CD8-positive, alpha-beta memory T cell (primary cell): ENCODE measurements at regions not wholly inside any gene's neighbourhood (a gene's known extent, or its start where the extent isn't known, plus 50 kb on each side); places are given as distances from the start of the nearest gene placed in this dataset.

Experiments
- CTCF ChIA-PET: fragments of 350-600 bp; sonication (Branson Sonifier 250); formaldehyde crosslinking; loops from one replicate; lab custom pipeline; 2021; ENCODE audit warnings: antibody characterized with exemption; lab: Charles Lee
- POLR2A ChIA-PET: fragments of 350-600 bp; sonication (Branson Sonifier 250); formaldehyde crosslinking; loops from one replicate; lab custom pipeline; 2021; ENCODE audit warnings: antibody characterized with exemption; lab: Charles Lee
- DNase-seq, 5 donors: peaks; one replicate each; pipeline versions ENCODE4 v3.0.0 to v3.0.0-alpha.2; 2020 to 2022; ENCODE audit warnings: mixed read lengths in 1 of 5
- H3K27ac ChIP-seq: one replicate; pipeline ENCODE4 v1.7.0; 2013; ENCODE audit warnings: low read depth, mild to moderate bottlenecking, low read length, moderate library complexity
- H3K27me3 ChIP-seq: 2 replicates; pipeline ENCODE4 v1.7.0; 2013; ENCODE audit warnings: low read length, mild to moderate bottlenecking; ENCODE audit not compliant: insufficient read depth, poor library complexity, severe bottlenecking
- H3K36me3 ChIP-seq: 2 replicates; pipeline ENCODE4 v1.7.0; 2013; ENCODE audit warnings: mild to moderate bottlenecking, low read length, moderate library complexity; ENCODE audit not compliant: insufficient read depth
- H3K4me1 ChIP-seq: 2 replicates; pipeline ENCODE4 v1.7.0; 2013; ENCODE audit warnings: mild to moderate bottlenecking, low read length, moderate library complexity; ENCODE audit not compliant: insufficient read depth
- H3K4me3 ChIP-seq: 2 replicates; pipeline ENCODE4 v1.7.0; 2013; ENCODE audit warnings: mild to moderate bottlenecking, low read length
- H3K9me3 ChIP-seq: 2 replicates; pipeline ENCODE4 v1.7.0; 2013; ENCODE audit warnings: mild to moderate bottlenecking, low read length
- H3K27ac Mint-ChIP-seq, 8 donors: one replicate each; pipeline ENCODE4 v1.8.0; 2020 to 2021; ENCODE audit warnings: mixed read lengths in 8 of 8, mild to moderate bottlenecking in 6 of 8, inconsistent platforms in 3 of 8, moderate library complexity in 3 of 8
- H3K27me3 Mint-ChIP-seq, 2 donors: one replicate each; pipeline ENCODE4 v1.8.0; 2020 to 2021; ENCODE audit warnings: mixed read lengths in 2 of 2, mild to moderate bottlenecking in 1 of 2, moderate library complexity in 1 of 2
- H3K36me3 Mint-ChIP-seq, 3 donors: one replicate each; pipeline ENCODE4 v1.8.0; 2020 to 2021; ENCODE audit warnings: mixed read lengths in 3 of 3, inconsistent platforms in 1 of 3, mild to moderate bottlenecking in 1 of 3
- H3K4me1 Mint-ChIP-seq, 3 donors: one replicate each; pipeline ENCODE4 v1.8.0; 2020 to 2021; ENCODE audit warnings: mixed read lengths in 3 of 3, inconsistent platforms in 1 of 3, mild to moderate bottlenecking in 1 of 3
- H3K4me3 Mint-ChIP-seq, 7 donors: one replicate each; pipeline ENCODE4 v1.8.0; 2020 to 2021; ENCODE audit warnings: mixed read lengths in 7 of 7, mild to moderate bottlenecking in 6 of 7, moderate library complexity in 4 of 7, inconsistent platforms in 2 of 7
- H3K9me3 Mint-ChIP-seq, 5 donors: one replicate each; pipeline ENCODE4 v1.8.0; 2020 to 2022; ENCODE audit warnings: mixed read lengths in 5 of 5, mild to moderate bottlenecking in 3 of 5, moderate library complexity in 2 of 5, inconsistent platforms in 1 of 5

DNA sequence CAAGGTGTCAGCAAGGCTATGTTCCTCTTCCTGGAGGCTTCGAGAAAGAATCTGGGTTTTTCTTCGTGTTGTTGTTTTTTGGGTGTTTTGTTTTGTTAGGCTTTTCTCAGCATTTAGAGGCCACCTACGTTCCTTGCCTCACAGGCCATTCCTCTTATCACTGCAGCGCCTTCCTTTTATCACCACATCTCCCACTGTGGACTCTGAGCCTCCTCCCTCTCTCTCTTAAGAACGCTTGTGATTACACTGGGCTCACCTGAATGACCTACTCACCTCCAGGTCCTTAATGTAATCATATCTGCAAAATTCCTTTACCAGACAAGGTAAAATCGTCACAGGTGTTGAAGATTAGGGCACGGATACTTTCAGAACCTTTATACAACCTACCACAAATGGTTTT, 340.8 kb downstream of the DTWD2 start:
- H3K36me3 Mint-ChIP-seq: no peaks in the 10 kb centered on the region
- H3K9me3 Mint-ChIP-seq: peaks cover 3 to 10% (median 5%) of the 10 kb centered on the region in 5 donors
- Histone ChIP-seq H3K4me3 (no peak overlapping the region), H3K27ac (no peak overlapping the region), H3K9me3 (no peaks in the 10 kb centered on the region), H3K27me3 (no peaks in the 10 kb centered on the region), H3K4me1 (no peaks in the 10 kb centered on the region), H3K36me3 (no peaks in the 10 kb centered on the region)
- H3K27ac Mint-ChIP-seq: no peak overlapping the region
- no peak for DNase-seq
- ChIA-PET CTCF (no interaction called here), POLR2A (no interaction called here)
- H3K4me3 Mint-ChIP-seq: no peak overlapping the region
- no peaks in the 10 kb centered on the region for H3K4me1 Mint-ChIP-seq
- no peaks in the 10 kb centered on the region for H3K27me3 Mint-ChIP-seq

DNA sequence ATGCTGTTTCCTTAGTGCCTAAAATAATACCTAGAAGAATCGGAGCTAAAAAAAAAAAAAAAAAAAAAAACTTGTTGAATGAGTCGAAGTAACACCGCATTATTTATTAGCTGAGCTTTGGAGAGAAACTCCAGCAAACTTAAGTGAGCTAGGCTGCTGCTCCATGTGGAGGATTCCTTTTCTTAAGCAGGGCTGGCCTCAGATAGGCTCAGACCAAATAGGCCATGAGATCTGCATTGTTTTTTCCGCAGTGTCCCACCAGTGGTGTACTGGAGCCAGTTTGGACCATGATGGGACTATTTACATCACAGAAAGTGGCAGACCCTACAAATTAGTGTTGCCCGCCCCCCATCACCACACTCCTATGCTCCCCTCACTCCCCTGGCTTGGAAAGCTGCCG, 341.4 kb downstream of the DTWD2 start:
- no peaks in the 10 kb centered on the region for H3K36me3 ChIP-seq
- POLR2A ChIA-PET: no interaction called here
- CTCF ChIA-PET: no interaction called here
- no peaks in the 10 kb centered on the region for H3K4me1 Mint-ChIP-seq
- peaks cover 3 to 10% (median 5%) of the 10 kb centered on the region in 5 donors for H3K9me3 Mint-ChIP-seq
- no peak overlapping the region for H3K4me3 ChIP-seq
- no peak overlapping the region for H3K27ac ChIP-seq
- no peak for DNase-seq
- no peaks in the 10 kb centered on the region for H3K9me3 ChIP-seq
- H3K27me3 ChIP-seq: no peaks in the 10 kb centered on the region
- H3K36me3 Mint-ChIP-seq: no peaks in the 10 kb centered on the region
- H3K4me3 Mint-ChIP-seq: no peak overlapping the region
- no peaks in the 10 kb centered on the region for H3K4me1 ChIP-seq
- no peaks in the 10 kb centered on the region for H3K27me3 Mint-ChIP-seq
- H3K27ac Mint-ChIP-seq: no peak overlapping the region

DNA sequence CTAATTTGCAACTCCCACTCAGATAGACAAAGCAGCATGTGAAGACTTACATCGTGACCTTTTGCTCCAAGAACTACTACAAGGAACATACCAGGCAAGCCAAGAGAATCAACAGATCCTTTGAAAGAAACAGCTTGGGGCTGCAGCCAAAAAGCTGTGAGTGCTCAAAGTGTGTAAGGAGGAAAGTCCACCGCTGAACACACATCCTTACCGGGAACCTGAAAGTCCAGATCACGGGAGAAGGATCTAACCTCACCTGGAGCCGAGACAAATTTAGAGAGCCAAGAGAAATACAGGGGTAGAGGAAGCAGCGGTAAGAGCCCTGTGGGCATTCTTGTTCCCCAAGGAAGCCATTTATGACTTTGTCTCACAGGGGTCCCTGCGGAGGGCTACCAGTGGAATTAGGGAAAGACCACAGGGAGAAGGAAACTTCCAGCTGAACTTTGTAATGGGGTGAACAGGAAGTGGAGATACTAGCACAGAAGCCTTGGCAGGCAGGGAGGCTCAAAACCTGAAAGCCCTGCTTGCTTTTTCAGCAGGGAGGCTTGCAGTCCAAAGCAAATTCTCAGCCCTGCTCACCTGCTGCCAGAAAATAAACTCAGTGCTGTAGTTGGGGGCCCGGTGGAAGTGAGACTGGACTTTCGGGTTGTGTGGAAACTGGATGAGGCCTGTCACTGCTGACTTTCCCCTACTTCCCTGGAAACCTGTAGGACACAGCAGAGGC, 350.2 kb downstream of the DTWD2 start:
- DNase-seq: no peak
- H3K9me3 Mint-ChIP-seq: peaks cover 13 to 33% (median 30%) of the 10 kb centered on the region in 5 donors
- no peaks in the 10 kb centered on the region for H3K9me3 ChIP-seq
- POLR2A ChIA-PET: no interaction called here
- H3K27ac ChIP-seq: no peak overlapping the region
- no peaks in the 10 kb centered on the region for H3K36me3 Mint-ChIP-seq
- no peaks in the 10 kb centered on the region for H3K4me1 Mint-ChIP-seq
- H3K27ac Mint-ChIP-seq: no peak overlapping the region
- no peaks in the 10 kb centered on the region for H3K27me3 ChIP-seq
- no peaks in the 10 kb centered on the region for H3K27me3 Mint-ChIP-seq
- CTCF ChIA-PET: no interaction called here
- no peaks in the 10 kb centered on the region for H3K36me3 ChIP-seq
- H3K4me3 Mint-ChIP-seq: no peak overlapping the region
- H3K4me3 ChIP-seq: no peak overlapping the region
- H3K4me1 ChIP-seq: no peaks in the 10 kb centered on the region

DNA sequence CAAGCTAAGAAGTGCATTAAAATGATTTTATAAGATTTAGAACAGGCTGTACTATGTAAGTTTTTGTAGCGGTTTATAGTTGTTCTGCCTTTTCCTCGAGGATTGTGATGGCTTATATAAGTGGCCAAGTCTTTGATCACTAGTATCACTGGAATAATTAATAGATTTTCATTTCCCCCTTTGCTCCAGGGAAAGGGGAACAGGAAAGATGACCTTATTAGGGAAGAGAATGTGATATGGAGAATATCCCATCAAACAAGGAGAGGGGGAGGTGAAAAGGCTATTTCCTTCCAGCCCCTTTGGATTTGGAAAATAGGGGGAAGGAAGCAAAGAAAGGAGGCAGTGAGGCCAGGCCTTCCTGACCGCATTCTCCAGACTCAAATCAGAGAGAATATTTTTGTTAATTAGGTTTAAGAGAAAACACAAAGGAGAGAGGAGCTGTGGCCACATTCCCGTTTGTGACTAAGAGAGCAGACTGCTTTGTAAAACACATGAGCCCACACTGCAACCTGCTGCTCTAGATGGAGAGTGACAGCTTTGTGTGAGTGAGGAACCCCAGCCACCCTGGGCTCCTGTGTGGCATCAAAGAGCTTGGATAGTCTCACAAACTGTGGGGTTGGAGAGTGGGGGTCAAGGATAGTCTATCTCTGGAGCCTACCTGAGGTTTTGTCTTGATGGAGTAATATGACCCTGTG, 359.5 kb downstream of the DTWD2 start:
- Mint-ChIP-seq H3K4me1 (no peaks in the 10 kb centered on the region), H3K27ac (no peak overlapping the region), H3K27me3 (no peaks in the 10 kb centered on the region), H3K4me3 (no peak overlapping the region), H3K36me3 (no peaks in the 10 kb centered on the region), H3K9me3 (peaks cover 0 to 4% (median 2%) of the 10 kb centered on the region in 5 donors)
- Histone ChIP-seq H3K27me3 (no peaks in the 10 kb centered on the region), H3K36me3 (no peaks in the 10 kb centered on the region), H3K27ac (no peak overlapping the region), H3K4me1 (no peaks in the 10 kb centered on the region), H3K4me3 (no peak overlapping the region), H3K9me3 (no peaks in the 10 kb centered on the region)
- ChIA-PET CTCF (no interaction called here), POLR2A (no interaction called here)
- no peak for DNase-seq

DNA sequence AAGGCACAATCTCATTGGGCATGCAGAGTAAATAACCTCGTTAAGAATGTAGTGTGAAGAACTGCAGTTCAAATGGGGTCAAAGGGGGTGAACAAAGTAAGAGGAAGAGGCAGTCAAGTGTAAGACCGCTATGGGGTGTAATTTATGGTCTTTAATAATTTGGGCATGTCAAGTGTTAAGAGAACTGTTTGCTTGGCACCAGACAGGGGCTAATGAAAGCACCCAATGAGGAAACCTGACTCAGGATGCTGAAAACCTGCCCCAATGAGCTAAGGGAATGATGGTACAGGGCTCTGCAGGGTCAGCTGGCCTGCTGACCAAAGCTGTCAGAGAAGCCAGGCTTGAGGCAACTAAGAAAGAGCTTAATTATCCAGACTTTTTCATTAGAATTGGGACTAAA, 368.1 kb downstream of the DTWD2 start:
- ChIA-PET POLR2A (no interaction called here), CTCF (interaction anchor here (1.3 kb wide), 1 partner anchor 10 kb away, joined by 3 read pairs; no protein-coding TSS in a partner anchor)
- Mint-ChIP-seq H3K27me3 (peaks cover 0 to 3% of the 10 kb centered on the region in 2 donors), H3K9me3 (peaks cover 0 to 3% (median 0%) of the 10 kb centered on the region in 5 donors), H3K27ac (no peak overlapping the region), H3K36me3 (no peaks in the 10 kb centered on the region), H3K4me3 (no peak overlapping the region), H3K4me1 (no peaks in the 10 kb centered on the region)
- Histone ChIP-seq H3K36me3 (no peaks in the 10 kb centered on the region), H3K27ac (no peak overlapping the region), H3K27me3 (no peaks in the 10 kb centered on the region), H3K4me1 (no peaks in the 10 kb centered on the region), H3K9me3 (no peaks in the 10 kb centered on the region), H3K4me3 (no peak overlapping the region)
- no peak for DNase-seq

DNA sequence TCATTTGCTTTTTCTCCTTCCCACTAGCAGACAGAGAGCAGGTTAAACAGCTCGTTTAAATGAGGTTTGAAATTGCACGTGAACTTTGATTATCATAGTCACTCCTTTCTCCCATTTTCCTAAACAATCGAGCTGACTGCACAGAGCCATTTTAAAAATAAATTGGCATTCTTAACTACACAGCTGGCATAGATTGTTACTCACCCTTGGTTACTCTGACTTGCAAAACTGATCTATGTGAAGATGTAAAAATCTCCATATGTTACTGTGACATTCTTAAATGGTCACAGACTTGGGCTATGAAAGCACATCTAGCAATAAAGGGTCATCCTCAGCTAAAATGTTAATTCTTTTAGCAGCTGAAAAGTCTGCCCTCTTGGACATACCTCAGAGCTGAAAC, 368.5 kb downstream of the DTWD2 start:
- DNase-seq: no peak
- H3K27me3 ChIP-seq: no peaks in the 10 kb centered on the region
- H3K27ac ChIP-seq: no peak overlapping the region
- Mint-ChIP-seq H3K27me3 (peaks cover 0 to 3% of the 10 kb centered on the region in 2 donors), H3K4me1 (no peaks in the 10 kb centered on the region), H3K36me3 (no peaks in the 10 kb centered on the region), H3K27ac (no peak overlapping the region), H3K9me3 (peaks cover 0 to 3% (median 0%) of the 10 kb centered on the region in 5 donors), H3K4me3 (no peak overlapping the region)
- H3K9me3 ChIP-seq: no peaks in the 10 kb centered on the region
- ChIA-PET POLR2A (no interaction called here), CTCF (interaction anchor here (1.3 kb wide), 1 partner anchor 10 kb away, joined by 3 read pairs; no protein-coding TSS in a partner anchor)
- H3K4me3 ChIP-seq: no peak overlapping the region
- H3K4me1 ChIP-seq: no peaks in the 10 kb centered on the region
- H3K36me3 ChIP-seq: no peaks in the 10 kb centered on the region

DNA sequence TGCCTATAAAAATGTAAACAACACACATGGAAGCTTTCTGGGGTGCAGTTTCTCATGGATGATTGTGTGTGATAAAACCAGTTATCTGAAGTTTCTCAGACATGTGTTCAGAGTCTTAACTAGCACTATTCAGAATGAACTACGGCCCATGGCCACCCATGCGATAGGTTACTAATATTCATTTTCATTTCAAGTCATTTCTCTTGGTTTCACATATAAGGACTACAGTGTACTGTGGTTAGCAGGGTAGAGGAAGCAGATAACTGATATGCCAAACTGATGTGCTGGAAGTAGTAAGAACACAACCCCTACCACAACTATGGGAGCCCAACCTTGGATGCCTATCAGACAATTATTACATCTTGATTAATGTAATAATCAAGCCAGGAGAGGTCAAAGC, 372.1 kb downstream of the DTWD2 start:
- H3K4me3 Mint-ChIP-seq: no peak overlapping the region
- ChIA-PET POLR2A (no interaction called here), CTCF (no interaction called here)
- H3K9me3 ChIP-seq: no peaks in the 10 kb centered on the region
- H3K9me3 Mint-ChIP-seq: no peaks in the 10 kb centered on the region
- H3K36me3 Mint-ChIP-seq: no peaks in the 10 kb centered on the region
- no peaks in the 10 kb centered on the region for H3K27me3 ChIP-seq
- no peaks in the 10 kb centered on the region for H3K36me3 ChIP-seq
- no peak overlapping the region for H3K4me3 ChIP-seq
- H3K4me1 Mint-ChIP-seq: no peaks in the 10 kb centered on the region
- H3K27me3 Mint-ChIP-seq: peaks cover 0 to 3% of the 10 kb centered on the region in 2 donors
- no peaks in the 10 kb centered on the region for H3K4me1 ChIP-seq
- H3K27ac Mint-ChIP-seq: no peak overlapping the region
- DNase-seq: no peak
- H3K27ac ChIP-seq: no peak overlapping the region

DNA sequence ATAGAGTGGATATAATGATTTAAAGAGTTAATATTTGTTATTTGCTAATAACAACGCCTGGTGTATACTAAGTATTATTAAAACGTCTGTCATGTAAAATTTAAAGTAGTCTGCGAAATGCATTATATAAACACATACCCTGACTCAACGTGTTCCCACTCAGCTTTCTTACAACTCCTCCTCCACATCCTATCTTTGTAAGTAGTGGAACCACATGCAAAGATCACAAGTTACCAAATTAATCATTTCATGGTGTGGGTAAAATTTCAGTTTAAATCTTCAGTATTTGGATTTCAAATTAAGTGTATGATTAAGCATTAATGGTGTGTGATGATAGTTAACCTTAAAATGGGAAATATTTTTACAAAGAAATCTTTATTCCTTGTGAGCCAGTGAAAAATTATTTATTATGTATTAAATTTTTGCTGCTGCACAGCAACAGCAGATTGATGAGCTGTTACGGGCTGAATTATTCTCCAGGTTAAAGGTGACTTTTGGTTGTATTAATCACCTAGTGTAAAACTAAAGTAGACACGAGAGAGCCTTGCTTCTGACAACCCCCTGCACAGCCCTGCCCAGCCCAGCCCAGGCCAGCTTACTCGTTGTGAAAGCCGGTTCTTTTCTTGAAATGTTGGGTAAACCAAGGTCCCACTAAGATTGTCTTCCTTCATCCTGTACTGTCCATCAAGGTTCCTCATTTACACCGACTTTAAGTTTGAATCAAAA, 373.5 kb downstream of the DTWD2 start:
- H3K4me3 ChIP-seq: no peak overlapping the region
- no peak for DNase-seq
- H3K9me3 Mint-ChIP-seq: no peaks in the 10 kb centered on the region
- H3K36me3 ChIP-seq: no peaks in the 10 kb centered on the region
- no peaks in the 10 kb centered on the region for H3K36me3 Mint-ChIP-seq
- H3K27ac Mint-ChIP-seq: no peak overlapping the region
- no peak overlapping the region for H3K27ac ChIP-seq
- H3K27me3 Mint-ChIP-seq: peaks cover 0 to 3% of the 10 kb centered on the region in 2 donors
- no peaks in the 10 kb centered on the region for H3K4me1 Mint-ChIP-seq
- no peaks in the 10 kb centered on the region for H3K27me3 ChIP-seq
- H3K4me3 Mint-ChIP-seq: no peak overlapping the region
- ChIA-PET POLR2A (no interaction called here), CTCF (no interaction called here)
- no peaks in the 10 kb centered on the region for H3K9me3 ChIP-seq
- no peaks in the 10 kb centered on the region for H3K4me1 ChIP-seq
